Mesendoderm (in vitro differentiated cells): ENCODE measurements at regions not wholly inside any gene's neighbourhood (a gene's known extent, or its start where the extent isn't known, plus 50 kb on each side); places are given as distances from the start of the nearest gene placed in this dataset.

Experiments
- DNase-seq: peaks from one replicate; pipeline ENCODE4 v3.0.0; 2013
- H2AK5ac ChIP-seq: 2 replicates; pipeline ENCODE4 v1.6.1; 2013; ENCODE audit warnings: low read length, inconsistent platforms
- H2BK120ac ChIP-seq: 2 replicates; pipeline ENCODE4 v1.6.1; 2013; ENCODE audit warnings: low read depth, mild to moderate bottlenecking, low read length, moderate library complexity, mixed read lengths
- H2BK15ac ChIP-seq: replicated peaks from 2 replicates; pipeline ENCODE4 v1.6.1; 2013; ENCODE audit warnings: low read depth, mild to moderate bottlenecking, moderate library complexity
- H2BK5ac ChIP-seq: 2 replicates; pipeline ENCODE4 v1.6.1; 2013; ENCODE audit warnings: low read length, inconsistent platforms
- H3K18ac ChIP-seq: 2 replicates; pipeline ENCODE4 v1.6.1; 2013; ENCODE audit warnings: mild to moderate bottlenecking, low read length, mixed read lengths
- H3K23ac ChIP-seq: one replicate; pipeline ENCODE4 v1.6.1; 2013; ENCODE audit warnings: low read length
- H3K27ac ChIP-seq: 2 replicates; pipeline ENCODE4 v1.5.1; 2013; ENCODE audit warnings: low read depth, mild to moderate bottlenecking, inconsistent platforms, low read length, moderate library complexity
- H3K27me3 ChIP-seq: 2 replicates; pipeline ENCODE4 v1.6.1; 2013; ENCODE audit warnings: low read length, control low read depth, mild to moderate bottlenecking, inconsistent platforms; ENCODE audit not compliant: insufficient read depth, poor library complexity
- H3K36me3 ChIP-seq: 2 replicates; pipeline ENCODE4 v1.6.1; 2013; ENCODE audit warnings: low read length, inconsistent platforms; ENCODE audit not compliant: control insufficient read depth, insufficient read depth
- H3K4ac ChIP-seq: one replicate; pipeline ENCODE4 v1.6.1; 2013; ENCODE audit warnings: low read depth, mild to moderate bottlenecking, low read length, moderate library complexity
- H3K4me1 ChIP-seq: 2 replicates; pipeline ENCODE4 v1.6.1; 2013; ENCODE audit warnings: low read depth, low read length, inconsistent platforms; ENCODE audit not compliant: control insufficient read depth
- H3K4me2 ChIP-seq: 2 replicates; pipeline ENCODE4 v1.6.1; 2013; ENCODE audit warnings: low read length
- H3K4me3 ChIP-seq: 2 replicates; pipeline ENCODE4 v1.5.1; 2013; ENCODE audit warnings: mild to moderate bottlenecking, low read length
- H3K56ac ChIP-seq: one replicate; pipeline ENCODE4 v1.6.1; 2013; ENCODE audit warnings: low read length
- H3K79me1 ChIP-seq: 2 replicates; pipeline ENCODE4 v1.6.1; 2013; ENCODE audit warnings: low read length, inconsistent platforms
- H3K79me2 ChIP-seq: 2 replicates; pipeline ENCODE4 v1.6.1; 2013; ENCODE audit warnings: mild to moderate bottlenecking, low read length; ENCODE audit not compliant: control insufficient read depth, insufficient read depth
- H3K9ac ChIP-seq: 2 replicates; pipeline ENCODE4 v1.6.1; 2013; ENCODE audit warnings: low read length, inconsistent platforms
- H4K5ac ChIP-seq: one replicate; pipeline ENCODE4 v1.6.1; 2013; ENCODE audit warnings: low read length
- H4K8ac ChIP-seq: one replicate; pipeline ENCODE4 v1.6.1; 2013; ENCODE audit warnings: low read depth, mild to moderate bottlenecking, control low read depth, low read length, moderate library complexity
- WGBS: extraction: QIAGEN DNeasy Blood & Tissue Kit; methylation state at CpG from one replicate; pipeline ENCODE4 v1.1.7; 2013; ENCODE audit warnings: low lambda C conversion rate, missing lambda C conversion rate; ENCODE audit not compliant: insufficient coverage; ENCODE audit errors: extremely low coverage; 5-methylcytosine and 5-hydroxymethylcytosine counted together

DNA sequence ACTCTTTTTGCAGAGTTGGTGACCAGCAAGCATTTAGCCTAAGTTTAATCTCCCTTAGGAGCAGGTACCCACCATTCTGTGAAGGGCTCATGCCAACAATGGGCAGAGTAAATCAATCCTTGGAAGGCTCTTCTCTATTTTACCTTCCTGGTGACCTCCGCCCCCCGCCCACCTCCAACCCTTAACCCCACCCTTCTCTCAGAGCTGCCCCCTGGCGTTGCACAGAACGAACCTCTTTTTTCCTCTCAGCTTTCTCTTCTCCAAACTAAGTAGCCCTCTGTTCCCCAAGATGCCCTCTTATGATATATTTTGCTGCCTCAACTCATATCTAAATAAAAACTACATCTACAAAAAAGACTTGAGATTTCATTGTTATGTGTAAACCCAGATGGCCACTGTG, 186.8 kb downstream of the SEC16B start:
- H3K27ac ChIP-seq: no peak overlapping the region
- H2BK15ac ChIP-seq: no peak overlapping the region
- WGBS: no CpG with 5 or more reads among the region's 4 CpGs
- no peaks in the 10 kb centered on the region for H3K79me1 ChIP-seq
- no peak overlapping the region for H3K9ac ChIP-seq
- H4K5ac ChIP-seq: no peak overlapping the region
- no peaks in the 10 kb centered on the region for H3K36me3 ChIP-seq
- H2AK5ac ChIP-seq: no peak overlapping the region
- DNase-seq: peak; percentile 32
- no peak overlapping the region for H2BK120ac ChIP-seq
- H3K4me1 ChIP-seq: no peaks in the 10 kb centered on the region
- no peak overlapping the region for H3K4me3 ChIP-seq
- H3K23ac ChIP-seq: no peak overlapping the region
- H3K56ac ChIP-seq: no peak overlapping the region
- H3K79me2 ChIP-seq: no peaks in the 10 kb centered on the region
- no peak overlapping the region for H3K18ac ChIP-seq
- no peaks in the 10 kb centered on the region for H3K27me3 ChIP-seq
- H4K8ac ChIP-seq: no peak overlapping the region
- H2BK5ac ChIP-seq: no peak overlapping the region
- no peak overlapping the region for H3K4ac ChIP-seq
- no peak overlapping the region for H3K4me2 ChIP-seq

- no peak overlapping the region for H3K56ac ChIP-seq
- no peak overlapping the region for H4K5ac ChIP-seq
- no CpG with 5 or more reads among the region's 5 CpGs for WGBS
- H3K4me2 ChIP-seq: no peak overlapping the region
- H3K4me1 ChIP-seq: no peaks in the 10 kb centered on the region
- no peak overlapping the region for H3K4ac ChIP-seq
- H3K36me3 ChIP-seq: no peaks in the 10 kb centered on the region
- H2BK120ac ChIP-seq: no peak overlapping the region
- H3K9ac ChIP-seq: no peak overlapping the region
- H2BK15ac ChIP-seq: no peak overlapping the region
- no peak overlapping the region for H3K4me3 ChIP-seq
- H2BK5ac ChIP-seq: no peak overlapping the region
- no peak overlapping the region for H3K27ac ChIP-seq
- no peak overlapping the region for H4K8ac ChIP-seq
- no peaks in the 10 kb centered on the region for H3K79me2 ChIP-seq
- no peak overlapping the region for H3K18ac ChIP-seq
- no peak overlapping the region for H2AK5ac ChIP-seq
- H3K79me1 ChIP-seq: no peaks in the 10 kb centered on the region
- no peaks in the 10 kb centered on the region for H3K27me3 ChIP-seq
- no peak overlapping the region for H3K23ac ChIP-seq
- peak; percentile 73 for DNase-seq
These were observed 189.7 kb downstream of the SEC16B start for GRCh38 chr1:177780096-177780700.

DNA sequence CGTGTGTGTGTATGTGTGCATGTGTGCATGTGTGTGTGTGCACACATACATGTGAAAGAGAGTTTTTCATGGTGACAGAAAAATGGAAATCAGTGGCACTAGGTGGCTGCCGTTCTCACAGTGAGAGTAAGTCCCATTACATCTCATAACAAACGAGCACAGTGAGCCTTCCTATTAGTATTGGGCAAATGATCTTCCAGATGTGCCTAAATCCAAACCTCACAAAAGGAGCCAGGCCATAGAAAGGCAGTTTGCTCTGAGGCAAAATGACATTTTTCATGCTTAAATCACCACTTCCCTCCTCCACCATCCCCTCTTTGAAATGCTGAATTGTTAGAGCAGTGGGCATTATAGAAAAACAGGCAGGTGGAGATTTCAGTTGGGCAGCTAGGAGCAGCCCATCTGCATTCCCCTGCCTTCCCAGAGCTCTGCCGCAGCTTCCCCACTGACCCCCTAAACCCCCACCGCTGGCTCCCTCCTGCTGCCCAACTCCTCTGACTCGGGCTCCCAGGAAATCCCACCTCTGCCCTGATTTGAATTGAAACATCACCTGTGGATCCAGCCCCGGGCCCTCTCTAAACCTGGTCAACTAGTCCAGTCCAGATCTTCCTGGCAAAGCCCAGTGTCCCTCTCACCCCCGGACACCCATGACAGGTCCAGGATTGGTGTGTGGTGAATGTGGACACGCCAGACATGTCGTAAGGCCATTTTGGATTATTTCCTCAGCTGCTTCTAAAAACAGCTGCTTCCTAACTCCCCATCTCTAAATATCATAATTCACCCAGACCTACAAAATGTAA, 190.5 kb downstream of the SEC16B start:
- H2BK15ac ChIP-seq: no peak overlapping the region
- H3K27ac ChIP-seq: no peak overlapping the region
- peak overlapping the region; percentile 6 for H3K18ac ChIP-seq
- no peak overlapping the region for H3K4me2 ChIP-seq
- H3K79me1 ChIP-seq: no peaks in the 10 kb centered on the region
- no peaks in the 10 kb centered on the region for H3K36me3 ChIP-seq
- H3K79me2 ChIP-seq: no peaks in the 10 kb centered on the region
- H3K27me3 ChIP-seq: no peaks in the 10 kb centered on the region
- H3K56ac ChIP-seq: no peak overlapping the region
- H3K4ac ChIP-seq: no peak overlapping the region
- H3K4me1 ChIP-seq: no peaks in the 10 kb centered on the region
- no peak overlapping the region for H4K8ac ChIP-seq
- H3K4me3 ChIP-seq: no peak overlapping the region
- peak; percentile 10 for DNase-seq
- no peak overlapping the region for H3K23ac ChIP-seq
- no peak overlapping the region for H2BK5ac ChIP-seq
- H4K5ac ChIP-seq: no peak overlapping the region
- WGBS: no CpG with 5 or more reads among the region's 10 CpGs
- H2BK120ac ChIP-seq: no peak overlapping the region
- no peak overlapping the region for H2AK5ac ChIP-seq
- H3K9ac ChIP-seq: no peak overlapping the region

GRCh38 chr1:177775924-177776323, 193.9 kb downstream of the SEC16B start:
- Histone ChIP-seq H2BK15ac (no peak overlapping the region), H3K9ac (no peak overlapping the region), H2BK120ac (no peak overlapping the region), H3K18ac (no peak overlapping the region), H3K56ac (no peak overlapping the region), H3K79me2 (no peaks in the 10 kb centered on the region), H3K4ac (no peak overlapping the region), H3K79me1 (no peaks in the 10 kb centered on the region), H3K36me3 (no peaks in the 10 kb centered on the region), H2BK5ac (no peak overlapping the region), H3K4me1 (no peaks in the 10 kb centered on the region), H3K27ac (no peak overlapping the region), H4K8ac (no peak overlapping the region), H3K27me3 (no peaks in the 10 kb centered on the region), H3K4me3 (no peak overlapping the region), H3K23ac (no peak overlapping the region), H2AK5ac (no peak overlapping the region), H4K5ac (no peak overlapping the region), H3K4me2 (no peak overlapping the region)
- WGBS: no CpG with 5 or more reads among the region's 4 CpGs
- DNase-seq: no peak

DNA sequence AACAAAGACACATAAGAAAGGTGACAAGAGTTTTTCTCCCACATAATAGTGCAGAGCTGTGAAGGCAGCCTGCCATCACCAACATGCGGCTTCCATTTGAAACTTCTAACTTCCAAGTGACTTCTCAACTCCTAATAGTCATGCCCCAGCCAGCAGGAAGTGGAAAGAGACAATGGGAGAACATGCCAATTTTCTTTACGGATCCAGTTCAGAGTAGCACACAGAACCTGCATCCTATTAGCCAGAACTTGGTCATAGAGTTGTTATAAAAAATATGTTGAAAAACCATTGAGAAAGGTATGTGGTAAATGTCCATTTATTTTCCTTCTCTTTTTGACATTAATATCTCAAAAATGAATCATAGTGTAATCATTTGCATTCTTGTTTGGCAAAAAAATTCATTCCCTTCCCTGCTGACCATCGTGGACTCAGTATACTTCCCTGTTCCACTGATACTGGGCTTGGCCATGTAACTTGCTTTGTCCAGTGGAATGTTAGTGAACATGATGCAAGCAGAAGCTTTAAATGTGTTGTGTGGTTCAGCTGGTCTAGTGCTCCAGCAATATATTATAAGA, 197.4 kb downstream of the SEC16B start:
- DNase-seq: no peak
- no CpG with 5 or more reads among the region's 3 CpGs for WGBS

More for the DNA sequence above, 197.4 kb downstream of the SEC16B start:
- Histone ChIP-seq H4K5ac (no peak overlapping the region), H2BK15ac (no peak overlapping the region), H4K8ac (no peak overlapping the region), H3K9ac (no peak overlapping the region), H2BK120ac (no peak overlapping the region), H3K4ac (no peak overlapping the region), H3K79me1 (no peaks in the 10 kb centered on the region), H3K4me3 (no peak overlapping the region), H3K18ac (no peak overlapping the region), H3K4me1 (no peaks in the 10 kb centered on the region), H3K36me3 (no peaks in the 10 kb centered on the region), H2AK5ac (no peak overlapping the region), H3K4me2 (no peak overlapping the region), H3K27ac (no peak overlapping the region), H3K27me3 (no peaks in the 10 kb centered on the region), H3K23ac (no peak overlapping the region), H2BK5ac (no peak overlapping the region), H3K79me2 (no peaks in the 10 kb centered on the region), H3K56ac (no peak overlapping the region)
